HG03095 (cell line): ENCODE measurements at regions not wholly inside any gene's neighbourhood (a gene's known extent, or its start where the extent isn't known, plus 50 kb on each side); places are given as distances from the start of the nearest gene placed in this dataset.
"Not testable (repeated sequence)": the region's sequence is repeated elsewhere in the genome, so short reads cannot be mapped to it uniquely, and the experiment has no call there.

ENCODE experiments used
- ATAC-seq: cut with Tn5 transposase; IDR thresholded peaks from one replicate; pipeline ENCODE4 v1.9.1; 2021; ENCODE audit warnings: moderate library complexity; ENCODE audit not compliant: unreplicated experiment

DNA sequence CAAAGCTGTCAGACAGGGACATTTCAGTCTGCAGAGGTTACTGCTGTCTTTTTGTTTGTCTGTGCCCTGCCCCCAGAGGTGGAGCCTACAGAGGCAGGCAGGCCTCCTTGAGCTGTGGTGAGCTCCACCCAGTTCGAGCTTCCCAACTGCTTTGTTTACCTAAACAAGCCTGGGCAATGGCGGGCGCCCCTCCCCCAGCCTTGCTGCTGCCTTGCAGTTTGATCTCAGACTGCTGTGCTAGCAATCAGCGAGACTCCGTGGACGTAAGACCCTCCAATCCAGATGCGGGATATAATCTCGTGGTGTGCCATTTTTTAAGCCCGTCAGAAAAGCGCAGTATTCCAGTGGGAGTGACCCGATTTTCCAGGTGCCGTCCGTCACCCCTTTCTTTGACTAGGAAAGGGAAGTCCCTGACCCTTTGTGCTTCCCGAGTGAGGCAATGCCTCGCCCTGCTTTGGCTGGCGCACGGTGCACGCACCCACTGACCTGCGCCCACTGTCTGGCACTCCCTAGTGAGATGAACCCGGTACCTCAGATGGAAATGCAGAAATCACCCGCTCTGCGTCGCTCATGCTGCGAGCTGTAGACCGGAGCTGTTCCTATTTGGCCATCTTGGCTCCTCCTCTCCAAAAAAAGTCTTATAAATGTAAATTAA is 54.1 kb upstream of the RIMS1 start:
- not testable (repeated sequence) for ATAC-seq
